Gastrocnemius medialis (tissue), 4 donors: ENCODE measurements at regions not wholly inside any gene's neighbourhood (a gene's known extent, or its start where the extent isn't known, plus 50 kb on each side); places are given as distances from the start of the nearest gene placed in this dataset.

Experiments
- POLR2A ChIP-seq, 2 donors: fragments of 450-650 bp; IDR thresholded peaks; one replicate each; pipeline ENCODE4 v1.6.1; 2017; ENCODE audit warnings: antibody characterized with exemption in 2 of 2, mild to moderate bottlenecking in 2 of 2, moderate library complexity in 2 of 2
- TF ChIP-seq, protein P1 (sequence below), 5 experiments: fragments of 450-650 bp in 3 of 5; fragments of 200-600 bp in 2 of 5; sonication (generic) in 2 of 5; IDR thresholded peaks in 4 of 5; conservative IDR thresholded peaks in 1 of 5; 1 replicate in 4 of 5; 2 replicates in 1 of 5; pipeline ENCODE4 v1.5.1; 2016 to 2019; ENCODE audit warnings: antibody characterized with exemption in 5 of 5, mild to moderate bottlenecking in 3 of 5, moderate library complexity in 3 of 5

DNA sequence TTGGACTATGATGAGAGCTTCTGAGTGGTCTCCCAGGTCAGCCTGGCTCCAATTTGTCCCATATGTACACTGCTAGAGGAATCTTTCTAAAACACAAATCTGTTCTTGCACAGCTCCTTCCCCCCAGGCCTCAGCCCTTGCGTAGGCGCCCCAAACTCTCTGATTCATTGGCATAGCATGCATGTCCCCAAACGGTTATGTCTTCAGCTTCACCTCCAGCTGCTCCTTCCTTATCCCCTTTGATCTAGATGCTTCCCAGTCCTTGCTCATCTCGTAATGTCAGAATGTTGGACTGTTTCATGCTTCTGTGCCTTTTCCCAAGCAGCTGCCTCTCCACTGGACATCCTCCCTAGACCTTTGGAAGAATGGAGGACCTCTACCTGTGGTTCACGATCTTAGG, 60.1 kb upstream of the BASP1 start:
- TF ChIP-seq, protein P1, sequence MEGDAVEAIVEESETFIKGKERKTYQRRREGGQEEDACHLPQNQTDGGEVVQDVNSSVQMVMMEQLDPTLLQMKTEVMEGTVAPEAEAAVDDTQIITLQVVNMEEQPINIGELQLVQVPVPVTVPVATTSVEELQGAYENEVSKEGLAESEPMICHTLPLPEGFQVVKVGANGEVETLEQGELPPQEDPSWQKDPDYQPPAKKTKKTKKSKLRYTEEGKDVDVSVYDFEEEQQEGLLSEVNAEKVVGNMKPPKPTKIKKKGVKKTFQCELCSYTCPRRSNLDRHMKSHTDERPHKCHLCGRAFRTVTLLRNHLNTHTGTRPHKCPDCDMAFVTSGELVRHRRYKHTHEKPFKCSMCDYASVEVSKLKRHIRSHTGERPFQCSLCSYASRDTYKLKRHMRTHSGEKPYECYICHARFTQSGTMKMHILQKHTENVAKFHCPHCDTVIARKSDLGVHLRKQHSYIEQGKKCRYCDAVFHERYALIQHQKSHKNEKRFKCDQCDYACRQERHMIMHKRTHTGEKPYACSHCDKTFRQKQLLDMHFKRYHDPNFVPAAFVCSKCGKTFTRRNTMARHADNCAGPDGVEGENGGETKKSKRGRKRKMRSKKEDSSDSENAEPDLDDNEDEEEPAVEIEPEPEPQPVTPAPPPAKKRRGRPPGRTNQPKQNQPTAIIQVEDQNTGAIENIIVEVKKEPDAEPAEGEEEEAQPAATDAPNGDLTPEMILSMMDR (IDR thresholded peaks at IDR 0.05 in 4 of 5, conservative IDR thresholded peaks at IDR 0.05 in 1 of 5), result no peak
- TF ChIP-seq POLR2A (IDR thresholded peaks at IDR 0.05), result no peak
